ENCODE measurements at regions not wholly inside any gene's neighbourhood (a gene's known extent, or its start where the extent isn't known, plus 50 kb on each side); places are given as distances from the start of the nearest gene placed in this dataset.

DNA sequence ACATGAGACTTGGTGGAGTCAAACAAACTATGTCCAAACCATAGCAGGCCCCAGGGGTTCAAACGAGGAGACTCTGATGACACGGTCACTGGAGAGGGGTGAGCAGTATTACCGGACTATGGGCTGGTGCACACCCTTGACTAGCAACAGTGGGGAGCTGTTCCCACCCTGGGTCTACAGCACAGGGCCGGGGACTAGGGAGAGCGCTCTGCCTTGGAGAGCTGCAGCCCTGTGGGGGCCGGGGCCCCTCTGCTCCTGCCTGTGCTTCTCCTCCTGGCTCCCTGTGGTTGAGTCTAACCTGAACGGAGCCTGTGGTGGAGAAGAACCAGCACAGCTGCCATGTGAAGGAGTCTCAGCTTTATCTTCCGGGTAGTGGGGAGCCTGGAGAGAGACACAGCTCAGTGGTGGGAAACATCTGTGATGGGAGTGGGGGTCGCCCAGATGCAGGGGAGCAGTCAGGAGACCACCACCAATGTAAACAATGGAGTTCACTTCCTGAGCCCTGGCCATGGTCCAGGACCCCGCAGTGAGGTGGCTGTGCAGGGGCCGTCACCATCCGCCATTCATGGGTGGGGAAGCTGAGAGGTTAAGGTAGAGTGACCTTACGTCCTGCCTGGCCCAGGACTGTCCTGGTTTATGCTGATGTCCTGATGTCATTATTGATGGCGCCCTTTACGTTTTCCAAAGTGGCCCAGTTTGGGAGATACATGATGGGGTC lies 195.7 kb upstream of the TWIST2 start:
- Mint-ChIP-seq H3K9me3 (peaks cover 0 to 2% (median 0%) of the 10 kb centered on the region in 7 donors), H3K36me3 (no peaks in the 10 kb centered on the region), H3K27ac (no peak overlapping the region), H3K4me1 (no peaks in the 10 kb centered on the region), H3K27me3 (peaks cover 0 to 4% (median 4%) of the 10 kb centered on the region in 3 donors), H3K4me3 (no peak overlapping the region)
- DNase-seq (no peak), ATAC-seq (ENCODE audit: low read depth in 2 of 2) (no peak)

DNA sequence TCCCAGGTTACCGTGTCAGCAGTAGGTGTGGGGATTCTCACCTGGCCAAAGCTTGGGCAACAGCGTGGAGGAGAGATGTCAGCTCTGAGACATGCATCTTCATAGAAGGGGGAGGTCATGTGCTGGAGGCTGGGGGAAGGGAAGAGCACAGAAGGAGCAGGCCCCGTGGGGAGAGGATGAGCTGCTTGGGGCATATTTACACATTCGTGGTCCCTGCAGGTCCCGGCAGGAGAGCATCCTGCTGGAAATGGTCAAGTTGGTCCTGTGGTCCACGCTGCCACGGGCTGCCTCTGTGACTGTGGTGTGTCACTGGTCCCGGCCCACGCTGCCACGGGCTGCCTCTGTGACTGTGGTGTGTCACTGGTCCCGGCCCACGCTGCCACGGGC lies 195.1 kb upstream of the TWIST2 start:
- no peak overlapping the region for H3K4me3 Mint-ChIP-seq
- peaks cover 4 to 6% (median 4%) of the 10 kb centered on the region in 3 donors for H3K27me3 Mint-ChIP-seq
- H3K27ac Mint-ChIP-seq = no peak overlapping the region
- ATAC-seq (ENCODE audit: low read depth in 2 of 2) (no peak), DNase-seq (no peak)
- H3K36me3 Mint-ChIP-seq = no peaks in the 10 kb centered on the region
- H3K4me1 Mint-ChIP-seq = no peaks in the 10 kb centered on the region
- H3K9me3 Mint-ChIP-seq = peaks cover 0 to 2% (median 0%) of the 10 kb centered on the region in 7 donors

DNA sequence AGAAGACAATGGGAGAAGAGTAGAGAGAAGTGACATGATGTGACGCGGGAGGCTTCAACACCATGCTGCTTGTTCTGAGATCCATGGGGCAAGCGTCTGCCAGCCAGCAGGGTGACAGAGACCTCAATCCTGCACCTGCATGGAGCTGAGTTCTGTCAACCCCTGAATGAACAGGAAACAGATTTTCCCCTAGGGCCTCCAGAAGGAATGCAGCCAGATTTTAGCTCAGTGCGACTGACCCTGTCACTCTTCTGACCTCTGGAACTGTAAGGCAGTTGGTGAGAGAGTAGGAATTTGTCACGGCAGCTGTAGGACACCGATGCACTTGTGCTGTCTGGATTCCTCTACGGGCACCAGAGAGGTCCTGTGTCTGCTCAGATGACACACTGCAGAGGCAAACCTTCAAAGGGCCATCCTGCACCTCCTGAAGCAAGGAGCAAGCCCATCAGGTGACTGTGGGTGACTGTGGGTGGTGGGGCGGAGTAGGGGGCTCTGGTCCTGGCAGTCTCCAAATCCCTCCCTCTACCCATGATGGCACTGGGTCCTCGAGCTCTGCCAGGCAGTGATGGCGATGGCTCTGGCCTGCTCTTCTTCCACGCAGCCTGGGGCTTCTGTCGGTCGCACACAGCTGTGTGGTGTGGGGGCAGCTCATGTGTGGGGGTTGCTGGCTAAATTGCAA lies 194.3 kb upstream of the TWIST2 start:
- no peaks in the 10 kb centered on the region for H3K4me1 Mint-ChIP-seq
- H3K27ac Mint-ChIP-seq = no peak overlapping the region
- DNase-seq = no peak

DNA sequence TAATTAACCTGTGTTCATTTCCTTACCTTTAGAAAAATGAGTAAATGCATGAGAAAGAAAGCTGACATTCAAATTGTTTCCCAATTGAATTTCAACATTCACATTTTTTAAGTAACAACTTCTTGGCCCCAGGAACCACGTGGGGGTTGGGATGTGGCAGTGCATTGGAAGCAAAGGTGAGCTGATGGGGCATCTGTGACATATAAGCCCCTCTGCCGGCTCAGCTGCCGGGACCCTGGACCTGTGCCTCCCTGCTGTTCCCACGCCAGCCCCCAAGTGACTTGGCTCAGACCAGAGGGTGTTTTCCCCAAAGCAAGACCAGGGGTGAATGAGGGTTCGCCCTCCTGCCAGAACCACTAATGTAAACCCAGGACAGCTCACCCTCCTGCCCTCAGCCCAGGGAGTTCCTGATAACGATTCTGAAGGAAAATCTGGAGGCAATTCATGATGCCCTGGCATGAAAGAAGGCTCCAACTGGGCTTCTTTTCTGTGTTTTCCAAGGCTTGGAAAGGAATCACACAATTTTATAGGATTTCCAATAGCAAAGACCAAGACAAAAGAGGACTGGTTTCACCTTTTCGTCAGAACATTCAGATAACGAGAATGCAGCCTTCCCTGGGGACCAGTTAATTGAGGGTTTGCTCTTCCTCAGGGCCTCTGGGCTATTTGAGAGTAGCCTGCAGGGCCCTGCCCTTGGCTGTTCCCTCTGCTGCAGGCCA lies 193.2 kb upstream of the TWIST2 start:
- H3K4me3 Mint-ChIP-seq = no peak overlapping the region
- DNase-seq = no peak
- ATAC-seq (ENCODE audit: low read depth in 2 of 2) = no peak
- no peaks in the 10 kb centered on the region for H3K36me3 Mint-ChIP-seq
- no peak overlapping the region for H3K27ac Mint-ChIP-seq
- no peaks in the 10 kb centered on the region for H3K4me1 Mint-ChIP-seq
- peaks cover 0 to 2% (median 0%) of the 10 kb centered on the region in 7 donors for H3K9me3 Mint-ChIP-seq
- peaks cover 4 to 9% (median 7%) of the 10 kb centered on the region in 3 donors for H3K27me3 Mint-ChIP-seq

More for the DNA sequence above, 194.3 kb upstream of the TWIST2 start:
- no peak overlapping the region for H3K4me3 Mint-ChIP-seq
- H3K9me3 Mint-ChIP-seq = peaks cover 0 to 2% (median 0%) of the 10 kb centered on the region in 7 donors
- H3K27me3 Mint-ChIP-seq = peaks cover 4 to 9% (median 7%) of the 10 kb centered on the region in 3 donors
- no peaks in the 10 kb centered on the region for H3K36me3 Mint-ChIP-seq
- no peak for ATAC-seq (ENCODE audit: low read depth in 2 of 2)

DNA sequence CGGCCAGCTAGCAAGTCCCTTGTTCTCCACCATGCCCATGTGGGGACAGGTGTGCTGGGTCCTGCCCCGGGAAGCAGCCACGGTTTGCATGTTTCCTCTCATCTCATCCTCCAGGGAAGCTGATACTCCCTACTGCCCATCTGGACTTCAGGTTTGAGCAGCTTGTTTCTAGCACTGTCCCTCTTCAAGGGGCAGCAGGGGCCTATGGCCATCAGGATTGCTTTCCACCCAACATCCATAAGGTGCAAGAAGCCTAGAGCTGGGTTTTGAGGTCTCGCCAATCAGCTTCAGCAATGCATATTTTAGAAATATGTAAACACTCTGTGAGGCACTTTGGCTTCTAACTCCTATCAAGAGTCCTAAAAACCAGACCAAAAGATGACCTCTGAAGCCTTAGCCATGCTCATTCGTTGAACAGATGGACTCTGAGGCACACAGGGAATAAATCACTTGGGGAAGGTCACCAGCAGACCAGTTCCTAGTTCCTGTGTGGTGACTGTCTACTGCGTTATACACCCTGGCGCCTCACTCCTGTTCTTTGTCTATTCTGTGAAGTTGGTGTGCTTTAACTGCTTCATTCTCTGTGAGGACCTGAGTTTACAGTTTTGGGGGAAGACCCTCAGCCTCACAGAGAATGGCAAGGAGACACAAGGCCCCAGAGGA lies 192.6 kb upstream of the TWIST2 start:
- Mint-ChIP-seq H3K4me3 (no peak overlapping the region), H3K27me3 (peaks cover 4 to 9% (median 7%) of the 10 kb centered on the region in 3 donors), H3K27ac (no peak overlapping the region), H3K4me1 (no peaks in the 10 kb centered on the region), H3K36me3 (no peaks in the 10 kb centered on the region), H3K9me3 (peaks cover 0 to 2% (median 0%) of the 10 kb centered on the region in 7 donors)
- DNase-seq (no peak), ATAC-seq (ENCODE audit: low read depth in 2 of 2) (no peak)

DNA sequence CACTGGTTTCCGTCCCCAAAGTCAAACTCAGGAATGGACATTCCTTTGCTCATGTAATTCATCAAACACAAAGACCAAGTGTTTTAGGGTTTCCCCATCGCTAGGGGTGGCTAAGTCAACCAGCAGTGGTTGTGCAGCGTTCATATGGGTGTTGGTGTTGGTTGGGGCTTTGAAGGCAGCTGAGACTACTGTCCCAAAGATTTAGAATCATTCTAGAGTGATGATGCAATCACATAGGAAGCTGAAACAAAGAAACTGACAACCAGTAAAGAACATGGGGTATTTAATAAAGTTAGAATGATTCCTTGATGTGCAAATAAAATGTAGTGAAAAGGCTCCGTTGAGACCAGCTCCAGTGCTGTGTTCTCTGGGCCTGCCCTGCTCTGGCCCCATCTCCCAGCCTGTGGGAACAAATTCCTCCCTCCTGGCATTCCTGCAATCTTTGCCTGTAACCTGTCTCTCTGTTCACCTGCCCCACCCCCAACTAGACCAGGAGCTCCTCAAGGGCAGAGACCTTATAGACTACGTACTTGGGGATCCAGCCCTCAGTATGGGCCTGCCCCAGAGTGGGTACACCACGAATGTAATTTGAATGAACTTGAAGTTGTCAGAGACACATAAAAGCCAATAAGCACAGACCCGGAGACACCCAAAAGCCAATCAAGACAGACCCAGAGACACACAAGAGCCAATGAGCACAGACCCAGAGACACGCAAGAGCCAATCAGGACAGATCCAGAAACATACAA lies 191.7 kb upstream of the TWIST2 start:
- peaks cover 4 to 9% (median 7%) of the 10 kb centered on the region in 3 donors for H3K27me3 Mint-ChIP-seq
- H3K4me3 Mint-ChIP-seq = no peak overlapping the region
- H3K4me1 Mint-ChIP-seq = no peaks in the 10 kb centered on the region
- DNase-seq (no peak), ATAC-seq (ENCODE audit: low read depth in 2 of 2) (no peak)
- peaks cover 0 to 3% (median under 1%) of the 10 kb centered on the region in 7 donors for H3K9me3 Mint-ChIP-seq
- peak overlapping the region in 2 of 6 donors; percentile 12 to 48 for H3K27ac Mint-ChIP-seq
- no peaks in the 10 kb centered on the region for H3K36me3 Mint-ChIP-seq

DNA sequence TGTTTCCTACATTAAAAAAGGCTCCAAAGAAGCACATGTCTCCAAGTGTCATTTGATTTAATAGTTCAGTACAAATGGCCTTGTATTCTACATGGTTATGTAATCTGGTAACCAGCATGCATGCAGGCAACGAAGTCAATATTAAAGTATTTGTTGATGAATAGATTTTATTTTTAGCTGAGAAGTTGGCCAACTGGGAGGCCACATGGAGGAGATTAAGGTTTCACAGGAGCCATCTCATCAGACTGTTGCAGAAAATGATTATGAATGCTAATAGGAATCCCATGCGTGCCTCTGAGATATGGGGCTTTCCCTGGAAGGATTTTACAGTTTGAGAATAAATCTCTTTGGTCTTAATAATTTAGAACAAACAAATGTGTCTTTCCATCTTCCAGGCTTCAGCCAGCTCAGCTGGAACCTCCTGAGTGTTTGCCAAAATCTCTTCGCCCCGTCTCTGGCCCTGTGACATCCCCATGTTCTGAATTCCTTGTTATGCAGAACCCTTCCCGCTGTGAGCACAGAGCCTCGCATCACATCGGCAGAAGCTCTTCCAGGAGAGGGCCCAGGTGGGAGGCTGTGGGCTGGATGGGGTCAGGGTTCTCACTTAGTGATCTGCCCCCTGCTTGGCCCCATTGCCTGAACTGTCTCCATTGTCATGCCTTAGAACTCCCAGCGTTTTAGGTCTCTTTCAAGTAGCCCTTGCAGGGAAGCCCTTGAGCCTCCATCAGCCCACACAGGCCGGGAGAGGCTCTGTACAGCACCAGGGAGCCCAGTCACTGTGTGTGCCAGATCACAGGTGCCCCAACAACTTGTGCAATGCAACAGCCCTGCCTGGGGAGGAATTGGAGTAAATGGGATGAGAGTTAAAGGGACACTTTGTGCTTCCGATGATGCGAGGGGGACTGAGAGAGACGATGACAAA lies 190.5 kb upstream of the TWIST2 start:
- no peaks in the 10 kb centered on the region for H3K4me1 Mint-ChIP-seq
- ATAC-seq (ENCODE audit: low read depth in 2 of 2) (no peak), DNase-seq (no peak)
- H3K36me3 Mint-ChIP-seq = no peaks in the 10 kb centered on the region
- H3K27me3 Mint-ChIP-seq = peaks cover 3 to 9% (median 7%) of the 10 kb centered on the region in 3 donors
- H3K27ac Mint-ChIP-seq = no peak overlapping the region
- H3K4me3 Mint-ChIP-seq = no peak overlapping the region
- peaks cover 0 to 6% (median 2%) of the 10 kb centered on the region in 7 donors for H3K9me3 Mint-ChIP-seq

DNA sequence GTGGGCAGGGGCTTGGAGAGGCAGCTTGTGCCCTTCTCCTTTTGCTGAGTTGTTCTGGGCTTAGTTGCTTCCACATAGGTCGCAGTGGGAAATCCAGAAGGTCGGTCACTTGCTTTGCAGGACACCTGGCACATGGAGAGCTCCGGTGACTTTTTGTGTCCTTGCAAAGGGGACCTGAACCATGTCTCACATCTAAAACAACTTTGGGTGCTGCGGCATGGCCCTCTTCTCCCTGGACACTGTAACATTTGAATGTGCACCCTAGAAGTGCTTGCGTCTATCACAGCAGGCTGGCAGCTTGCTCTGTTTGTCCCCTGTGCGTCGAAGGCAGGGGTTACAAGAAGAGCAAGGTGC lies 189.9 kb upstream of the TWIST2 start:
- no peak for ATAC-seq (ENCODE audit: low read depth in 2 of 2)
- Mint-ChIP-seq H3K27me3 (peaks cover 0 to 9% (median 7%) of the 10 kb centered on the region in 3 donors), H3K36me3 (no peaks in the 10 kb centered on the region), H3K4me1 (no peaks in the 10 kb centered on the region), H3K4me3 (peak overlapping the region in 1 of 8 donors; percentile 29), H3K27ac (no peak overlapping the region), H3K9me3 (peaks cover 0 to 12% (median 3%) of the 10 kb centered on the region in 7 donors)
- no peak for DNase-seq

DNA sequence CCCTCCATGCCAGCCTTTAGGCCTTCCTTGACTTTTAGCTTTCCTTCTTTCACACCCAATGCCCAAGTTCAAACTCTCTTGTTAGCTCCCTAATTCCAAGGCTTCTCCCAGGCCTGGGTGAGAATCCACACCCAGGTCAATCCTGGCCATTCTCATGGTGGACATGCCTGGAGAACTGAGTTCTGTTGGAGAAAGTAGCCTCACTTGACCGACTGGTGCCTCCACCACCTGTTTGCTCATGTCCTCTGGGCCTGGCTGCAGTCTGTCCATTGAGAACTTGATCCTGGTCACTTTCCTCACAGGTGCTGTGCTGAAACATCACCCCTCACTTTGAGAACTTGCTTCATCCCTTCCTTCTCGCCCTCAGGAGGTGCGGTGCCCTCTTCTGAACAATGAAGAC lies 189.1 kb upstream of the TWIST2 start:
- DNase-seq (no peak), ATAC-seq (ENCODE audit: low read depth in 2 of 2) (no peak)
- H3K4me3 Mint-ChIP-seq = peak overlapping the region in 1 of 8 donors; percentile 32
- H3K9me3 Mint-ChIP-seq = peaks cover 0 to 19% (median 5%) of the 10 kb centered on the region in 7 donors
- no peaks in the 10 kb centered on the region for H3K4me1 Mint-ChIP-seq
- peak overlapping the region in 1 of 6 donors; percentile 66 for H3K27ac Mint-ChIP-seq
- H3K27me3 Mint-ChIP-seq = peaks cover 0 to 7% (median 5%) of the 10 kb centered on the region in 3 donors
- H3K36me3 Mint-ChIP-seq = no peaks in the 10 kb centered on the region

DNA sequence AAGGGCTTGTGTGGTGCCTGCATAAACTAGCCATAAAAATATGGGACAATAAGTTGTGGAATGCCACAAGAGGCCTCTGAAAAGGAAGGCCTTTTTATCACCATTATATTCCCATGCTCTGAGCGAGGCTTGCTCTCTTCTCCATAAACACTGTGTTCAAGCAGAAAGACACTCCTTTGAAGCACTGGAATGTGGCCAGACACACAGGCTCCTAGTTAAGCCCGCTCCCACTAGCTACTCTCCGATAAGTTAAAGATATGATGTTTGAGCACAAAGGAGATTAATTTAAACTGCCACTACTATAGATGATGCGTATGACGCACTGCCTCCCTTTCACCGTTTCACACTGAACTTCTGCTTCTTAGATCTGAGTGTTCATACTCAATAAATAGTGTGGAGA lies 188.7 kb upstream of the TWIST2 start:
- DNase-seq (no peak), ATAC-seq (ENCODE audit: low read depth in 2 of 2) (no peak)
- peaks cover 0 to 23% (median 5%) of the 10 kb centered on the region in 7 donors for H3K9me3 Mint-ChIP-seq
- H3K4me1 Mint-ChIP-seq = no peaks in the 10 kb centered on the region
- H3K27ac Mint-ChIP-seq = peak overlapping the region in 1 of 6 donors; percentile 66
- H3K4me3 Mint-ChIP-seq = peak overlapping the region in 1 of 8 donors; percentile 32
- H3K27me3 Mint-ChIP-seq = peaks cover 0 to 7% (median 5%) of the 10 kb centered on the region in 3 donors
- H3K36me3 Mint-ChIP-seq = no peaks in the 10 kb centered on the region

DNA sequence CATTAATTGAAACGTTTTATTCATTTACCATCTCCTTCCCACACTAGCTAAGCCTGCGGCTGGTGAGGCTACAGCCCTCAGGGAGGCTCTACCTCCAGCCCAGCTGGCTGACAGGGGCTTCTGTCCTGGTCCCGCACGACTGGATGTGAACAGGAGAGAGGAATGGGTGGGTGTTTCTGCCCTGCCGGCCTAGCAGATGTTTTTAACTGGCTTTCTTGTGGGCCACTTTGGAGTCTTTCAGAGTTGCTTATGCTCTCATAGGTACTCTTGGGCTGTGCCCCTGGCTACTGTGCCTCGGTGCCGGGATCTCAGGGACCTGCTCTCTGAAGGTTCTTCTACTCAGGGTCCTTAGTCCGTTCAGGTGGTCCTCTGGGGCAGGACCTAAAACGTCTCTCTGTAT lies 184.3 kb upstream of the TWIST2 start:
- DNase-seq (no peak), ATAC-seq (ENCODE audit: low read depth in 2 of 2) (no peak)
- Mint-ChIP-seq H3K27ac (no peak overlapping the region), H3K36me3 (peaks cover 0 to 3% of the 10 kb centered on the region in 2 donors), H3K4me3 (no peak overlapping the region), H3K4me1 (no peaks in the 10 kb centered on the region), H3K27me3 (peaks cover 0 to 3% (median 0%) of the 10 kb centered on the region in 3 donors), H3K9me3 (peaks cover 0 to 40% (median 11%) of the 10 kb centered on the region in 7 donors)

DNA sequence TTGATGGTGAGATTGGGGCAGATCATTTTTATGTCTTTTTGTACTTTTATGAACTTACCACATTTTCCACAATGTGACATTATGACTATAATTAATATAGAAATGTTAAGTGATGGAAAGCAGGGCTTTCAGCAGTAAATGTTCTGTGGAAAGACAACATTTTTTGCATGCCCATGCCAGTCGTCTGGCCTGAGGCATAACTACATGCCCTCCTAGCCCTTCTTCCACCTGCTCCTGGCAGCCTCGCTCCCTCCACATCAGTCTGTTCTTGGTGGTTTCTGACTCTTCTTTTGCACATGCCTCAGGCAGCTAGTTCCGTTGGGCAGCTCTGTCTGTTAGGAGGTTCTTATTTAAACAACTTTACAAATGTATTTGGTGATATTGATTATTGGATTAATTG lies 182.0 kb upstream of the TWIST2 start:
- peaks cover 5 to 51% (median 19%) of the 10 kb centered on the region in 7 donors for H3K9me3 Mint-ChIP-seq
- ATAC-seq (ENCODE audit: low read depth in 2 of 2) = no peak

More for the DNA sequence above, 182.0 kb upstream of the TWIST2 start:
- Mint-ChIP-seq H3K4me1 (no peaks in the 10 kb centered on the region), H3K4me3 (no peak overlapping the region), H3K27me3 (peaks cover 0 to 3% (median 0%) of the 10 kb centered on the region in 3 donors), H3K27ac (no peak overlapping the region), H3K36me3 (peaks cover 0 to 3% of the 10 kb centered on the region in 2 donors)
- no peak for DNase-seq

Measured in naive B cell (primary cell).